GM23338 (cell line): ENCODE measurements at regions not wholly inside any gene's neighbourhood (a gene's known extent, or its start where the extent isn't known, plus 50 kb on each side); places are given as distances from the start of the nearest gene placed in this dataset.

ENCODE experiments used
- EZH2 ChIP-seq: fragments of 200-600 bp; sonication (generic); IDR thresholded peaks from one replicate; pipeline ENCODE4 v1.8.0; 2017; ENCODE audit warnings: antibody characterized with exemption, mild to moderate bottlenecking, low read depth; ENCODE audit not compliant: unreplicated experiment
- POLR2AphosphoS5 ChIP-seq: IDR thresholded peaks from 2 replicates; pipeline ENCODE4 v1.6.1; 2016; ENCODE audit warnings: antibody characterized with exemption, low read depth
- REST ChIP-seq: IDR thresholded peaks from one replicate; pipeline ENCODE4 v1.6.1; 2018; ENCODE audit warnings: antibody characterized with exemption; ENCODE audit not compliant: unreplicated experiment
- TF ChIP-seq, protein P1 (sequence below), 2 experiments: fragments of 200-600 bp in 1 of 2; sonication (generic) in 1 of 2; conservative IDR thresholded peaks; 2 replicates each; pipeline versions ENCODE4 v1.5.1 to v1.6.1; 2016 to 2017; ENCODE audit warnings: antibody characterized with exemption in 2 of 2, low read depth in 2 of 2, mild to moderate bottlenecking in 2 of 2, moderate library complexity in 1 of 2

GRCh38 chr16:79915761-79916160 is 315.2 kb upstream of the MAF start:
- TF ChIP-seq, protein P1, sequence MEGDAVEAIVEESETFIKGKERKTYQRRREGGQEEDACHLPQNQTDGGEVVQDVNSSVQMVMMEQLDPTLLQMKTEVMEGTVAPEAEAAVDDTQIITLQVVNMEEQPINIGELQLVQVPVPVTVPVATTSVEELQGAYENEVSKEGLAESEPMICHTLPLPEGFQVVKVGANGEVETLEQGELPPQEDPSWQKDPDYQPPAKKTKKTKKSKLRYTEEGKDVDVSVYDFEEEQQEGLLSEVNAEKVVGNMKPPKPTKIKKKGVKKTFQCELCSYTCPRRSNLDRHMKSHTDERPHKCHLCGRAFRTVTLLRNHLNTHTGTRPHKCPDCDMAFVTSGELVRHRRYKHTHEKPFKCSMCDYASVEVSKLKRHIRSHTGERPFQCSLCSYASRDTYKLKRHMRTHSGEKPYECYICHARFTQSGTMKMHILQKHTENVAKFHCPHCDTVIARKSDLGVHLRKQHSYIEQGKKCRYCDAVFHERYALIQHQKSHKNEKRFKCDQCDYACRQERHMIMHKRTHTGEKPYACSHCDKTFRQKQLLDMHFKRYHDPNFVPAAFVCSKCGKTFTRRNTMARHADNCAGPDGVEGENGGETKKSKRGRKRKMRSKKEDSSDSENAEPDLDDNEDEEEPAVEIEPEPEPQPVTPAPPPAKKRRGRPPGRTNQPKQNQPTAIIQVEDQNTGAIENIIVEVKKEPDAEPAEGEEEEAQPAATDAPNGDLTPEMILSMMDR (conservative IDR thresholded peaks at IDR 0.05; ENCODE audit: low read depth in 2 of 2): no peak
- TF ChIP-seq EZH2 (no peak), POLR2AphosphoS5 (no peak), REST (no peak)
